Keratinocyte (primary cell): ENCODE measurements at regions not wholly inside any gene's neighbourhood (a gene's known extent, or its start where the extent isn't known, plus 50 kb on each side); places are given as distances from the start of the nearest gene placed in this dataset.

Source experiments
- DNase-seq: peaks from one replicate; pipeline ENCODE4 v3.0.0-alpha.2; 2011; ENCODE audit warnings: low read depth, missing footprints, low spot score
- FAIRE-seq: peaks from 2 replicates; lab custom pipeline; 2011; peaks lifted over from hg19 to GRCh38; lab: Jason Lieb, UNC
- H2AFZ ChIP-seq: 2 replicates; pipeline ENCODE4 v1.6.0; 2012; ENCODE audit warnings: low read length, control low read depth, inconsistent platforms; ENCODE audit not compliant: control insufficient read depth
- H3K27ac ChIP-seq: 2 replicates; pipeline ENCODE4 v1.5.1; 2011; ENCODE audit warnings: low read length; ENCODE audit not compliant: control insufficient read depth, insufficient read depth
- H3K27me3 ChIP-seq: 3 replicates; pipeline ENCODE4 v1.6.0; 2011; ENCODE audit warnings: low read length; ENCODE audit not compliant: control insufficient read depth, insufficient read depth; ENCODE audit errors: extremely low read depth
- H3K36me3 ChIP-seq, 2 experiments: 2 replicates in 1 of 2; 3 replicates in 1 of 2; pipeline ENCODE4 v1.5.1; 2011; ENCODE audit warnings: low read length in 2 of 2, mild to moderate bottlenecking in 1 of 2; ENCODE audit not compliant: control insufficient read depth in 2 of 2, insufficient read depth in 2 of 2; ENCODE audit errors: extremely low read depth in 1 of 2
- H3K4me1 ChIP-seq: 3 replicates; pipeline ENCODE4 v1.5.1; 2011; ENCODE audit warnings: low read length; ENCODE audit not compliant: control insufficient read depth, insufficient read depth; ENCODE audit errors: extremely low read depth
- H3K4me2 ChIP-seq: 3 replicates; pipeline ENCODE4 v1.6.0; 2011; ENCODE audit warnings: low read depth, low read length; ENCODE audit not compliant: control insufficient read depth, insufficient read depth; ENCODE audit errors: extremely low read depth
- H3K4me3 ChIP-seq, 3 experiments: fragments of 200-600 bp in 1 of 3; sonication (generic) in 1 of 3; 2 replicates in 2 of 3; 3 replicates in 1 of 3; pipeline ENCODE4 v1.5.1; 2011 to 2016; ENCODE audit warnings: low read length in 3 of 3, mild to moderate bottlenecking in 3 of 3, control low read depth in 2 of 3, inconsistent platforms in 1 of 3, low read depth in 1 of 3, mixed read lengths in 1 of 3, mixed run types in 1 of 3, moderate library complexity in 1 of 3; ENCODE audit not compliant: control insufficient read depth in 2 of 3, insufficient read depth in 2 of 3; ENCODE audit errors: extremely low read depth in 1 of 3
- H3K79me2 ChIP-seq: 2 replicates; pipeline ENCODE4 v1.6.0; 2012; ENCODE audit warnings: low read length; ENCODE audit not compliant: control insufficient read depth, insufficient read depth
- H3K9ac ChIP-seq: 3 replicates; pipeline ENCODE4 v1.6.0; 2011; ENCODE audit warnings: low read length; ENCODE audit not compliant: control insufficient read depth, insufficient read depth; ENCODE audit errors: extremely low read depth
- H3K9me1 ChIP-seq: 3 replicates; pipeline ENCODE4 v1.6.0; 2011; ENCODE audit warnings: low read length; ENCODE audit not compliant: control insufficient read depth, insufficient read depth; ENCODE audit errors: extremely low read depth
- H3K9me3 ChIP-seq: 2 replicates; pipeline ENCODE4 v1.5.1; 2012; ENCODE audit warnings: low read depth, low read length; ENCODE audit not compliant: control insufficient read depth
- H4K20me1 ChIP-seq: 3 replicates; pipeline ENCODE4 v1.6.0; 2011; ENCODE audit warnings: low read length; ENCODE audit not compliant: control insufficient read depth, insufficient read depth; ENCODE audit errors: extremely low read depth
- CTCF ChIP-seq, 3 experiments: IDR thresholded peaks in 1 of 3; conservative IDR thresholded peaks in 1 of 3; optimal IDR thresholded peaks in 1 of 3; 2 replicates in 2 of 3; 3 replicates in 1 of 3; pipeline versions ENCODE3 to v1.5.1; 2011; ENCODE audit warnings: low read length in 3 of 3, mild to moderate bottlenecking in 3 of 3, moderate library complexity in 2 of 3, control low read depth in 1 of 3, inconsistent platforms in 1 of 3; ENCODE audit not compliant: insufficient read depth in 2 of 3; ENCODE audit errors: extremely low read depth in 1 of 3
- EZH2 ChIP-seq: IDR thresholded peaks from one replicate; pipeline ENCODE4 v1.6.1; 2012; ENCODE audit warnings: inconsistent platforms, mild to moderate bottlenecking, low read length, moderate library complexity
- dilution Hi-C: fragments of 300-500 bp; cut with MboI; formaldehyde crosslinking; loops from one replicate; pipeline ENCODE4 v1.7.0; 2020; ENCODE audit warnings: low sequenced_read_pairs; ENCODE audit not compliant: extremely low pct_ligation_motif_present

- no peak overlapping the region for H3K27ac ChIP-seq
- H3K27me3 ChIP-seq = no peaks in the 10 kb centered on the region
- H3K9ac ChIP-seq = no peak overlapping the region
- no peak overlapping the region for H3K4me3 ChIP-seq
- H4K20me1 ChIP-seq = no peaks in the 10 kb centered on the region
- H3K9me3 ChIP-seq = no peaks in the 10 kb centered on the region
- no peak for FAIRE-seq
- no peaks in the 10 kb centered on the region for H3K4me1 ChIP-seq
- DNase-seq = no peak
- H2AFZ ChIP-seq = no peak overlapping the region
- TF ChIP-seq CTCF (optimal IDR thresholded peaks at IDR 0.05 in 1 of 3, IDR thresholded peaks at IDR 0.05 in 1 of 3, conservative IDR thresholded peaks at IDR 0.05 in 1 of 3; ENCODE audit: extremely low read depth in 1 of 3, insufficient read depth in 2 of 3, low read length in 3 of 3) = no peak
- no peak for TF ChIP-seq EZH2
- H3K9me1 ChIP-seq = no peaks in the 10 kb centered on the region
- no peaks in the 10 kb centered on the region for H3K36me3 ChIP-seq
- no peak overlapping the region for H3K4me2 ChIP-seq
- H3K79me2 ChIP-seq = no peaks in the 10 kb centered on the region
- dilution Hi-C loops = no loop called here
Observed at GRCh38 chr12:93179792-93180191, 197.9 kb upstream of the NUDT4 start.

DNA sequence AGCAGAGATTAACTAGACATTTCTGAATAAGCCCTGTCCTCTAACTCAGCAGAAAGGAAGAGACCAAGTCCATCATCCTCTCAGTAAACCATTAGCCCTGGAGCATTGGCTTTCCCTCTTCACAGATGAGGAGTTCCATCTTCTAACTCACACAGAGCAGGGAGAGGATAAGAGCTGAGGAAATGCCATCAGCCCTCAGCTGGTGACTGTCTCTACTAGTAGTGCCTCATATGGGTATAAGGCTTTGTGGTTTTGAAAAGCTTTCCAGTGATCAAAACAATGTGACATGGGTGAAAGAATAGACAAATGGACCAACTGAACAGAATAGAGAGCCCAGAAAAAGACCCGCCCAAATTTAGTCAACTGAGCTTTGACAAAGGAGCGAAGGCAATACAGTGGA is 197.2 kb upstream of the NUDT4 start:
- Histone ChIP-seq H4K20me1 (no peaks in the 10 kb centered on the region), H3K79me2 (no peaks in the 10 kb centered on the region), H3K9ac (no peak overlapping the region), H3K4me3 (no peak overlapping the region), H3K27ac (no peak overlapping the region), H3K4me1 (no peaks in the 10 kb centered on the region), H3K4me2 (no peak overlapping the region), H3K27me3 (no peaks in the 10 kb centered on the region), H2AFZ (no peak overlapping the region), H3K9me3 (no peaks in the 10 kb centered on the region), H3K9me1 (no peaks in the 10 kb centered on the region), H3K36me3 (no peaks in the 10 kb centered on the region)
- DNase-seq = no peak
- TF ChIP-seq EZH2 (no peak), CTCF (optimal IDR thresholded peaks at IDR 0.05 in 1 of 3, IDR thresholded peaks at IDR 0.05 in 1 of 3, conservative IDR thresholded peaks at IDR 0.05 in 1 of 3; ENCODE audit: extremely low read depth in 1 of 3, insufficient read depth in 2 of 3, low read length in 3 of 3) (no peak)
- FAIRE-seq = no peak
- dilution Hi-C loops = no loop called here
